NCI-H526 treated with DMSO at 0.1 percent for 48 hours (cell line): ENCODE measurements at regions not wholly inside any gene's neighbourhood (a gene's known extent, or its start where the extent isn't known, plus 50 kb on each side); places are given as distances from the start of the nearest gene placed in this dataset.
A peak's percentile ranks its signal among the peaks of the same experiment; 100 is the strongest.

Experiments used
- DNase-seq: peaks from one replicate; lab custom pipeline; 2025; lab: John Stamatoyannopoulos, UW

DNA sequence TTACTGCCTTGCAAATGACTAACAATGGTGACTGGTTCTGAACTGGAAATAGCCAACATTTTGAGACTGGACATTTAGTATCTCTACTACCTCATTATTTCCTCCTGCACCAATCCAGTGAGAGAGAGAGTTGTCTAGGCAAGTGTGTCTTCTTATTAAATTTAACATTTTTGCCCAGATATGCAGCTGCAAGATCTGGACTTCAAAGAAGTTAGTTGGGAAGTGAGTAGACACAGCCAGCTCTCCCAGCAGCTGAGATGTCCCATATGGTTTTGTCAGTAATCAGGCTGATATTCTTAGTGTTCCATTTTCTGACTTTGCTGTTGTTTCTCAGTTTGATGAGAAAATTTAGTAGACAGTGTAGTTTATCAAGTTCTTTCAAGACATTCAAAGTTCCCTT is 1778.8 kb upstream of the CDH6 start:
- no peak for DNase-seq

DNA sequence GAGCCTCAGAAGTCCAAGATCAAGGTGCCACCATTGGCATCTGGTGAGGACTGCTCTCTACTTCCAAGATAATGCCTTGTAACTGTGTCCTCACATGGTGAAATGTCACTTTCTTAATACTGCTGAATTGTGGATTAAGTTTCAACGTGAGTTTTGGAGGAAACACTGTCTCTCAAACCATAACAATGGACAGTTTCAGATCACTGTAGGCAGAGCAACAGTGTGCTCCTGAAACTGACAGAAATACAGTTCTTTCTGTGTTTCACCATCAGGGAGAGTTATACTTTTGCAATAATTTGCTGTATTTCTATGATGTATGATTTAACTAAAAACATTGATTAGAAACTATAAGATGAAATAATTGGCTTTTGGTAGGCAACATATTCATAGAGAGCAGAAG is 1780.5 kb upstream of the CDH6 start:
- no peak for DNase-seq

DNA sequence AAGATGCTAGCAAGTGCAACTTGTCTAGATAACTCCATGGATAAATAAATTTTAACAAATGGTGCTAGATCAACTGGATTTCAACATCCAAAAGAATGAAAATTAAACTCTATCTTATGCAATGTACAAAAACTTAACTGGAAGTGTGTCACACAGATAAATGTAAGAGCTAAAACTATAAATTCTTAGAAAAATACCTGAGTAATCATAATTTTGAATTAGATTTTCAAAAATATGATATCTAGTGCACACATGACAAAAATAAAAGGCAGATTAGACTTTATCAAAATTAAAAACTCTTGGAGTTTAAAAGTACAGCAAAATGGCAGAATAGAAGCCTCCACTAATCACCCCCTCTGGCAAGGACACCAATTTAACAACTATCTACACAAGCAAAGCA is 1791.2 kb upstream of the CDH6 start:
- no peak for DNase-seq

DNA sequence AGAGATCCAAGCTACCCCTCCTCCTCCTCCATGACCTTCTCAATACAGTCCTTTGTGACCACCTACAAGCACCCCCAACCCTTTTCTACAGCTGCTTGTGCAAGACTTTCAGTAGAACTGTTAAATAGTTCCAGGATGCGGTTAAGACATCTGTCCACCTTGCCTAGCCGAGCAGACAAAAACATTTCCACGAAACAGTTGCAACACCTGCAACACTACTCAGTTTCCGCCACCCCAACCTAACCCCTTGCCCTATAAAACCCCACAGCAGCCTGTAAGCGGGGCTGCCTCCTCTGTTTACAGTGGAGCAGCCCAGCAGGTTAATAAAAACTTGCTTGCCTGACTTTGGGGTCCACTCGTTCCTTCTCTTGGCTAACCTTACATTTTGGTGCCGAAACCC is 1803.5 kb upstream of the CDH6 start:
- DNase-seq = no peak

DNA sequence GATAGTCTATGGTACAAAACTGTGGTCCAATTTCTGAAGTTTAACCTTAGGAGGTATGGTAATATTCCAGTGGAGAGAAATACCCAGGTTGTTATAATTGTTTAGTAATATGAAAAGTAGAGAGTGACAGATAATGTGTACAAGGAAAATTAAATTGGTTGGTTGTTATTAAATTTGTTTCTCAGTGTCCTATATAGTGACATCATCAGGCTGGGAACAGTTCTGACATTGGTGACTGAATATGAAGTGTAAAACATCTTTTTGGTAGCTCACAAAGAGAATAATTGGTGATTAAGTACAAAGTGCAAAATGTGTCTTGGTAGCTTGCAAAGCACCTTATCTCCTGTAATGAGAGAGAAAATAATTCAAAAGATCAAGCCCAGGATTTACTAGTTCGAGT is 1806.1 kb upstream of the CDH6 start:
- no peak for DNase-seq

DNA sequence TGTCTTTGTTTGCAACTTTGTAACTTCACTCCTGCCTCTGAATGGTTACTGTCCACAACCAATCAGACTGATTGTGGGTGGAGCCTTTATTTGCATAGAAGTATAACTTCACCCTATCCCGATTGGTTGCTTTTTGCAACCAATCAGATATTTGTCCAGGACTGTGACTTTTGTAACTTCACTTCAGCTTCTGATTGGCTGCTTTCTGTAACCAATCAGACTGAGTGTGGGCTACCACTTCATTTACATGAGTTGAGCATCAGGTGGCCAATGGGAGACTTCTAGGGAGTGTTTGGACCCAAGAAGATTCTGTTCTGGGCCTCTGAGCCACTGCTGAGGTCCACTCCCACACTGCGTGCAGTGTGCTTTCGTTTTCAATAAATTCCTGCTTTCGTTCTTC is 1810.7 kb upstream of the CDH6 start:
- no peak for DNase-seq

DNA sequence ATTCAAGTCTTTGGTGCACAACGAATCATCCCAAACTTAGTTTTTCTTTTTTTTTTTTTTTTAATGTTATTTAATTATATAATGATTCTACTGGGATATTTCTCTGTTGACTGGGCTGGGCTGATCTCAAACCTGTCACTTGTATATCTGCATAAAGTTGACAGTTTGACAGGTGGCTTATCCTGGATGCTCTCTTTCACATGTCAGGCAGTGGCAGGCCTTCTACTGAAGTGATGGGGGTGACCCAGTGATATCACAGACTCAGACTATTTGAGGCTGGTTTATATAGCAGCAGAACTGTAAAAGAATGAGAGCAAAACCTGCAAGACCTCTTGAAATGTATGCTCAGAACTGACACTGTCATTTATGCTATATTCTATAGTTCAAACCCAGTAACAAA is 1813.5 kb upstream of the CDH6 start:
- no peak for DNase-seq

DNA sequence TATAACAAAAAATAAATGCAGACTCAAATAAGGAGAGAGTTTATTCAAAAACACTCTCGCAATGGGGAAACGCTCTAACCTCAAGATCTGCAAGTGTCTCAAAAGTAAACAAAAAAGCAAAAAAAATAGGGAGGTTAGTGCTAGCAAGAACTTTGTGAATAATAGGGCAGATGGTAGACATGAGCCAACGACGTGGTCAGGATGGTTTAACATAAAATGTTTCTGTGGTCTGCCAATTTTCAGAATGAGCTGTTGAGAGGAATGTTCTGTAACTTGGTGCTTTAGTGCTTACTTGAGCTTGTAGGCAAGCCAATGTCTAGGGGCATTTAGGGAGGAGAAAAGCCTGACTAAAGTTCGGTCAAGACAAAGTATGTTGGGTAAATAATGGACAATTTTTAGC is 1813.9 kb upstream of the CDH6 start:
- DNase-seq = no peak

DNA sequence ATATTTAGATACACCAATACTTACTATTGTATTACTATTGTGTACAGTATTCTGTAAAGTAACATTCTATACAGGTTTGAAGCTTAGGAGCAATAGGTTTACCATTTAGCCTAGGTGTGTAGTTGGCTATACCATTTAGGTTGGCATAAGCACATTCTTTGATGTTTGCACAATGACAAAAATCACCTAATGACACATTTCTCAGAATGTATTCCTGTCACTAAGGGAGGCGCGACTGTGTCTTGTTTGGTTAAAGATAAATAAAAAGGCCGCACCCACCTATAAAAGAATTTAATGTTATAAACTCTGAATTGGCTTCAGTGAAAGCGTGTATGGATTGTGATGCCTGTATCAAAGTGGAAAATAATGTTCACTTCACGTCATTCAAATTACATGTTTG is 1815.4 kb upstream of the CDH6 start:
- no peak for DNase-seq

DNA sequence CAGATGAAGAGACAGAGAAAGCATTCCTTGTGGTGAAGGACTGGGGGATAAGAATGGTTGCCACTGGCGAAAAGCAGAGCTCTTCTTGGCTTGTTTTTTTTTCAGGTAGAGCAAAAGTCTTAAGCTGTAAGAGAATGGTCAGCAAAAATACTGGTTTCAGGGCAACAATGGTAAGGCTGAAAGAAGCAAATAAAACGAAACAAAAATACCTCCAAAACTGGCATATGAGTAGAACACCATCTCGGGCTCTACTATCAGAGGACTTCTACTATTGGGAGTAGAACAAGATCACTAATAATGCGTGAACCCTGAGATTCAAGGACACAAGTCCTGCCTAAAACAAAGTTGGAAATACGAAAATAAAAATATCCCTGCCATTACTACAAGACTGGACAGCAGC is 1823.2 kb upstream of the CDH6 start:
- no peak for DNase-seq

DNA sequence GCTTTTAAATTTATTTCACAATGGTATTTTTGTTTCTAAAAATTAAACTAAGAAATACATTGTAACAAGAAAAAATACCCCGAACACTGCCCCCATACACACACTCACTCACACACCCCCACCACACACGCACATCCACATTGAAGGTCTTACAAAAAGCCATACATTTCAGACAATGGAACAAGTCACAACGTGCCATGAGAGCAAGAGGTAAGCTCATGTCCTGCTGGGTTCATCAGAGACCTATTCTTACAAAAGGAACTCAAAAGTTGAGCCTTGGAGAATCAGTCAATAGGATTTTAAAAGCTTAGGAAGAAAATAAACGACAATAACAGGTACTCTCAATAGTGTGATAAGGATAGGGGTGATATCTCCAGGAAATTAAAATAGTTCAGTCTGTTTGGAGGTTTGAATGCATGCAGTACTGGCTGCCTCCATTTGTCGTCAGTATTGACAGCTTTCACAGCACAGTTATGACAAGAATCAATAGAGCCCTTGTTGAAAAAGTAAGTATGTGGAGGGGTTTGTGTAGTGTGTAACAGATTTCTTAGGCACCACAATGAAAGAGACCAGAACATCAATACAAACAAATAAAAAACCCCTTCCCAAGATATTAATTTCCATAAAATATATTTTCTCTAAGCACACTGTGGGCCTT is 1826.2 kb upstream of the CDH6 start:
- DNase-seq = peak; percentile 2

DNA sequence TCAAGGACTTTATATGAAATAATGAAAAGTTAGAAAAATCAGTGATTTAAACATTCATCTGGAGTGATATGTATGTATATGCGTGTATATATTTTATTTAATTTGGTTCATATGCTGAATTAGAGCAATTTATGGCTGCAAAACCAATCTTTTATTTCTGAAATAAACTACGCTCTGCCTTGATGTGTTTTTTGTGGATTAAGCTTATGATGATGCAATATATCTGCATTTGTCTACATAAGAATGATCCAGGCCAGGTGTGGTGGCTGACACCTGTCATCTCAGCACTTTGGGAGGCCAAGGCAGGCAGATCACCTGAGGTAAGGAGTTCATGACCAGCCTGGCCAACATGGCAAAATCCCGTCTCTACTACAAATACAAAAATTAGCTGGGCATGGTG is 1842.3 kb upstream of the CDH6 start:
- DNase-seq = no peak

DNA sequence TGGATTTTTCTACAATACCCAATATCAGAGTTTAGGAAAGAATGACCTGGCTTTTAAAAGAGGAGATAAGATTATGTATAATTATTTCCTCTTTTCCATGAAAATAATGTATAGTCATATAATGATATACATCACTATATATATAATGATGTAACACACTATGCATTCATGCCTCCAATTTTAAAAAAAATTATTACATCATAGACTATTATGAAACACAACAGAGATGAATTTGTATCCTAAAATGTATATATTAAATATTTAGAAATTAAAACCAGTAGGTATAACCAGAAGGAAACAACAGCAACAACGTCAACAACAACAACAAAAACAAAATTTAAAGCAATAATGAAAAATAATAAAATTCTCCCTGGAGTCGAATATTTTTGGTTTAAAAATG is 1856.5 kb upstream of the CDH6 start:
- DNase-seq = no peak

DNA sequence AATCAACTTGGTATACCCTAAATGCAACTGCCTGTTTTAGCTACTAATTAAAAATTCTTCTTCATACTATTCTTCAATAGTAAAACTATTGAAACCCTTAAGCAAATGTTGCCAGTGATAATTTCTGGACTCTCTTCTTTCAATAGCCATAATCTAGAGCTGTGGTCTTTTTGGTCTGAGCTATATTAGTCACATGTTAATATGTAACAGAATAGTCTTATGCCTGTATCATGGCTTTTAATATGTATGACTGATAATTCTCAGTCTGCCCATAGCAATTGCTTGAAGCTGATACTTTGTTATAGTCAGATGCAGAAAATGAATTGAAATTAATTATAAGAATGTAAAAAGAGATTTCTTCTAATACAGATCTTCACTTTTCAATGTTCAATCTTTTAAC is 1871.9 kb upstream of the CDH6 start:
- no peak for DNase-seq

DNA sequence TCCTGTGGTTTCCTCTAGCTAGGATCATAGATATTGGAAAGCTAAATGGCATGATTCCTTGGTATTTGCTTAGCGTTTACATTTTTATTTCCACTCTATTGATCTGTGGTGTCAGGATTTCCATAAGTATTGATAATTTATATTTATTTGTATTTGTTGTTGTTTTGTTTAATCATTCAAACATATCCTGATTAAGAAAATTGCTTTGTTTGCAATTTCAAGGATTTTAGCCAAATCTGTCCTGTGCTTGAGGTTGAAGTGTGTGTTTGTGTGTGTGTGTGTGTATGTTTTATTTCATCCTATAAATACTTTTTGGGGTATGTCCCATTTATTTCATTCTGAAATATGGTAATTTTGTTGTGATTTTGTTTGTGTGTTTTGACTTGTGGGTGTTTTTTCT is 1884.1 kb upstream of the CDH6 start:
- no peak for DNase-seq

DNA sequence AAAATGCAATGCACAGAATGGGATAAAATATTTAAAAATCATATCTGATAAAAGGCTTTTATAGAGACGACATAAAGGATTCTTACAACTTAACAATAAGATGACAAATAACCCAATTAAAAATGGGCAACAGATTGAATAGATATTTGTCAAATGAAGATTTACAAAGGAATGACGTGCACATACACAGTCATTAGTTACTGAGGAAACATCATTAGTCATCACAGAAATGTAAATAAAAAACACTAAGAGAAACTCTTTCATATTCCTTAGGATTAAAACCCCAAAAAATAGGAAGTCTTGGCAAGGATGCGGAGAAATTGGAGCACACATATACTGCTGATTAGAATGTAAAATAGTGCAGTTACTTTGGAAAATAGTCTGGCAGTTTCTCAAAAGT is 1886.0 kb upstream of the CDH6 start:
- DNase-seq = no peak

DNA sequence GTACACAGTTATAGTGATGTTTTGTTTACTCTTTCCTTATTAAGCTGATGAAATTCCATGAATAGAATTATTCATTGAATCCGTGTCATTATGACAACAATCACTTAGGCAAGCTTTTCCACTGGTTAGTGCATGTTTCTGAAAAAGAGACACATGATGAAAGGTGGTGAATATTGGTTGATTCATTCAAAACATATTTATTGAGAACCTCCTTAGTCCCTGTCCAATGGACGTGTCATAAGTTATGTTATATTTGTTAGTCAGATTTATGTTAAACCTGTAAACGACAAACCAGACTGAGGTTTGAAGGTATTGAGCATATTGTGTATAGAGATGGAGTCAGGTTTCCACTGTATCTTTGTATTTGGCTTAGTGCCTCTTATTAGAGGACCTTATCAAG is 1888.9 kb upstream of the CDH6 start:
- no peak for DNase-seq

DNA sequence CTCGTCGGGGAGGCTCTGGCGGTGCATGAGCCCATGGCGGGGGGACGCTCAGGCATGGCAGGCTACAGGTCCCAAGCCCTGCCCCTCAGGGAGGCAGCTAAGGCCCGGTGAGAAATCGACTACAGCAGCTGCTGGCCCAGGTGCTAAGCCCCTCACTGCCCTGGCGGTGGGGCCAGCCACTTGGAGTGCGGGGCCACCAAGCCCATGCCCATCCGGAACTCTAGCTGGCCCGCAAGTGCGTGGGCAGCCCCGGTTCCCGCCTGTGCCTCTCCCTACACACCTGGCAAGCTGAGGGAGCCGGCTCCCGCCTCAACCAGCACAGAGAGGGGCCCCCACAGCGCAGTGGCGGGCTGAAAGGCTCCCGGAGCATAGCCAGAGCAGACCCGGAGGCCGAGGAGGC is 1896.9 kb upstream of the CDH6 start:
- no peak for DNase-seq

DNA sequence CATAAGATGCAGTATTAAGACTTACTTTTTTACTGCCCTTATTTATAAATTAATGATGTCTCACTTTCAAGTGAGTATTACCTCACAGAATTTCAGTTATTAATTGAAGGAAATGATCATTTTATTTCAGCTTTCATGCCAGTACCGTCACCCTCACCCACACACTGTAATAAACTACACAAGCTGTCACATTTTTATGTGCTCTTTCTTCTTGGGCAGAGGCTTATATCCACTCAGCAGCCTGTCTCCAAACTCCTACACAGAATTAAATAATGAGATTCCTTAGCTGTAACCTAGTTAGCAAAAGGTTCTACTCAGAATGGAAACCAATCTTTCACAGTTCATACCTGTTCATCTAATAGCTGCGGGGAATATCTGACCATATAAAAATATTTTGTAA is 1915.8 kb upstream of the CDH6 start:
- no peak for DNase-seq

DNA sequence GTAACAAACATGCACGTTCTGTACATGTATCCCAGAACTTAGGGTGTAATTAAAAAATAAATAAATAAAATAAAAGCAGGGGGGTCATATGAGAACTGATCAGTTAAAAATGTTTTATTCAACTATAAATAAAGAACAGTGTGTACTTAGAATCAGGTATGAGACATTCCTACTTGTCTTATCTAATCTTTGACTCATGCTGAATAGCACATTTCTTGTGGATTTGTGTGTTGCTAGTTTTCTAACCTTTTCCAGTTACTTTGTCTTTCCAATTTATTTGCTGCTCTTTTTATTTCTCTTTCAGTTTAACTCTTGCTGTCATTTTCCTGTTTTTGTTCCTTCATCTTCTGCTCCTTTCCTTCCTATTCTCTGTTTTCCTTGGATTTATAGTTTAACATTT is 1917.1 kb upstream of the CDH6 start:
- DNase-seq = no peak

DNA sequence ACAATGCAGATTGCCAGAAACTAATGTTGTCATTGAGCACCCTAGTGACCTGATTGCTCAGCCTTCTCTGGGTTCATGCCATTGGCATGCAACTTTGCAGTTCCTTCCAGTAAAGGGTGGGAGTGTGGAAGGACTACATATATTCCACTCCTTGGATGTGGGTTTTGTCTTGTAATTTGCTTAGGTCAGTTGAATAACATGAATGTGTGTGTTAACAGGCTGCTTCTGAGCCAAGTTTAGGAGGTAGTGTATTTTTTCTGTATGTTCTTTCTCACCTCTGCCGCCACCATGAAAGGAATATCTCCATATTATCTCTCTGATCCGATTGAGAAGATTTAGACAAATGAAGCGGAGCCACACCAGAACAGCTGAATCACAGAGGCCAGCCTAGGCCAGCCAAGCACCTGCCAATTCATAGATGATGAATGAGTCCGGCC is 1929.6 kb upstream of the CDH6 start:
- no peak for DNase-seq

DNA sequence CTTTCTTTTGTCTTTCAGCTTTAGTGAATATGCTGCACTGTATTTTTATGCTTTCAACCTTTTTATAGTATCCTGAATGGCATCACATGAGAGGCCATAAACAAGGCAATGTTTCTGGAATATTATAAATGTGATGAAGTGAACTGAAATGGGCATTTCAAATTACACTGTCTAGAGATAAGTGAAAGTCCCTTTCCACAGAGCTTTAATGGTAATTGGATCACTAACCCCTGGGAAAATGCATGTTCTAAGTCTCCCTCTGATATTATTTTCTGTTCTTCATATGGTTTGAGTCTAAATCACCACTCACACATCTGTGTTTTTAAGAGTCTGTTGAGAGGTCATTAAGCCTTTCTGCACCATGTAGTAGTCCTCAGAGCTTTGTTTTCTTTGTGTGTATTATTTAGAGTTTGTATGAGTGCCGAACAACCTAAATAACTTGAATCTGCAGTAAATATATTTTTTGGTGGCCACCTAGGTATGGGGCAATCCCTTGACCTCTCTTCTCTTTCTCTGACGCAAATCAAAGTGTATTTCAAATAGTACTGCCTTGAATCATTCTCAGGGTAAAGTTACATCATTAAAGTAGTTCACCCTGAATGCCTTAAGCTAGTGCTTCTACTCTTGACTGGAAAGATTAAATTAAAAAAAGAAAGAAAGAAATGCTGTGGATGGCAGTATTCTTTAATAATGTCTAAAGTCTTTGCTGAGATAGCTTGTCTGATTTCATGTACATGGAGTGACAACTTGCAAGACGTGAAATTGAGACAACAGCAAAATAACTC is 1931.0 kb upstream of the CDH6 start:
- DNase-seq = no peak

DNA sequence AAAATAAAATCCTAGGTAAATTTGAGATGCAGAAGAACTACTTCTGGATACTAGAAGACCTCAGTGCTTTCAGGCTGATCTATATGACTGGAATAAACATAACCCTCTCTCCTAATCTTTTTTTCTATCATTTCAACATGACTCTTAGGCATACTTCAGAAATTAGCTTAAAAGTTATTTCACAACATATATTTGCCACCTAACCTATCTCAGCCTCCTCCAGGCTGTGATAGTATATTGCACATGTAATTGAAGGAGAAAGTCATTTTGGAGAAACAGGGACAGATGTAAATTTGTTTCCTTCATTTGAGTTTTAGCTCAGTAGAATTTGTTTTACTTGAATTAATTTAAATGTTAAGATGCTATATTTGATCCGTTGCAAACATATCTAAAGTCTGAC is 1932.3 kb upstream of the CDH6 start:
- no peak for DNase-seq

DNA sequence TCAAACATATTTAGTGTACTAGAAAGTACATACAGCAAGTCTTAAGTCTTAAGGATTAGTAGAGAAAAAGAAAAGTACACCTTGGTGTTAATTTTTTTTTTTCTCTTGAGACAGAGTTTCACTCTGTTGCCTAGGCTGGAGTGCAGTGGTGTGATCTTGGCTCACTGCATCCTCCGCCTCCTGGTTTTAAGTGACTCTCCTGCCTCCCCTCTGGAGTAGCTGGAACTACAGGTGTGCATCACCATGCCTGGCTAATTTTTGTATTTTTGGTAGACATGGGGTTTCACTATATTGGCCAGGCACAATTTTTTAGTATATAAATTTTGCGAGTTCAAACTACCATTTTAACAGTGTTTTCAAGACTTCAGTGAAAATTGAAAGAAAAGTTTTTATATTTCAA is 1941.1 kb upstream of the CDH6 start:
- DNase-seq = no peak
